Embryonic facial prominence (tissue), 1 donor: ENCODE measurements at regions not wholly inside any gene's neighbourhood (a gene's known extent, or its start where the extent isn't known, plus 50 kb on each side); places are given as distances from the start of the nearest gene placed in this dataset.

Experiments
- DNase-seq: peaks from one replicate; pipeline ENCODE4 v3.0.0-alpha.2; 2016; ENCODE audit errors: extremely low spot score

DNA sequence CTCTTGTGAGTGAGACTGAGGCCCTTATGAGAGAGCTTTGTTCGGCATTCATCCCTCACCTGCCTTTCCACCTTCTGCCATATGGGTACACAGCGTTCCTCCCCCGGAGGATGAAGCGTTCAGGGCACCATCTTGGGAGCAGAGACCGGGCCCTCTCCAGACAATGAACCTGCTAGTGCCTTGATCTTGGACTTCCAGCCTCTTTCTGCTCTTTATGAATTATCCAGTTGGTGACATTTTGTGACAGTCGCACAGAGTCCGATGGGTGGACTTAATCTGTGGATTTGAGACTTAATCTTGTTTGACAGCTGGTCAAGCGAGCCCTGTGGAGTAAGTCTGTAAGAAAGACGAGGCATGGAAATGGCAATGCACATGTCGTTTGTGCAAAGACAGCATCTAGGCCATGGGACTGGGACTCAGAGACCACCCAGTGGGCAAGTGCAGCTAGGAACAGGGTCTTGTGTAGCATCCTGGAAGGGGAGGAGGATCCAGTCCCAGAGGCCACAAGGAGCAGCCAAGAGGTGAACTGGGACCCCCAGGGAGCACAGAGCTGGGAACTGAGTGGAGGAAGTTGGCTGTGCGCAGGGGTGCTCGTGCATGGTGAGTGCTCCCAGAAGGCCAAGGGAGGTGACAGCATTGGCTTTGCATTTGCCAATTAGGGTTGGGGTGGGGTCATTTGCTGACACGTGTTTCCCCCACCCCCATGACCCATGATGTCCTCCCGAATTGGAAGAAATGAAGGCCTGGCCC is 69.5 kb upstream of the HDAC4 start:
- no peak for DNase-seq

DNA sequence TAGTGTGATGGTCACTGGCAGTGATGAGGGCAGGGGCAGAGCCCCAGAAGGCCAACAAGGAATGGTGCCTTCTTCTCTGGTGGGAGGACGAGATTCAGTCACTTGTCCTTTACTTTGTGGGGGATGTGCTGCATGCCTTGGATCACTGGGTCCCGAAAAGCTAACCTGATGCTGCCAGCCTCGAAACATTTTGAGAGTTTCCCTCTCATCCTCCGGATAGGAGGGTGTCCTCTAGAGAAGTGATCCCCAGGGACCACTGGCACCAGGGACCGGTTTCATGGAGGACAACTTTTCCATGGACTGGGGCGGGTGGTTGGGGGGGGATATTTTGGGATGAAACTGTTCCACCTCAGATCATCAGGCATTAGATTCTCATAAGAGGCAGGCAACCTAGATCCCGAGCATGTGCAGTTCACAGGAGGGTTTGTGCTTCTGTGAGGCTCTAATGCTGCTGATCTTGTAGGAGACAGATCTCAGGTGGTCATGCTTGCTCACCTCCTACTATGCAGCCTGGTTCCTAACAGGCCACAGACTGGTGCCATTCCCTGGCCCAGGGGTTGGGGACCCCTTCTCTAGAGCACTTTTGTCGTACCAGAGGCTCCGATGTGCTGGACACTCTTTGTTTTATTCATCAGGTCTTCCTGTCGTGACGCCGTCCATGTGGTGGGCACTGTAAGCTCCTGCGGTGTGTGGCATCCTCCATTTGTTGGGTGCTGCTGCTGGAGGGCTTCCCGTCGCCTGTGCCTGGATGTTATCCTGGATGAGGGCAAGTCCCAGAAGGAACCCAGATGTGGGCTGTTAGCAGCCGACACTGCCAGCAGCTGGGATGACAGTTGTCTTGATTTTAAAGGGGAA is 68.5 kb upstream of the HDAC4 start:
- no peak for DNase-seq

DNA sequence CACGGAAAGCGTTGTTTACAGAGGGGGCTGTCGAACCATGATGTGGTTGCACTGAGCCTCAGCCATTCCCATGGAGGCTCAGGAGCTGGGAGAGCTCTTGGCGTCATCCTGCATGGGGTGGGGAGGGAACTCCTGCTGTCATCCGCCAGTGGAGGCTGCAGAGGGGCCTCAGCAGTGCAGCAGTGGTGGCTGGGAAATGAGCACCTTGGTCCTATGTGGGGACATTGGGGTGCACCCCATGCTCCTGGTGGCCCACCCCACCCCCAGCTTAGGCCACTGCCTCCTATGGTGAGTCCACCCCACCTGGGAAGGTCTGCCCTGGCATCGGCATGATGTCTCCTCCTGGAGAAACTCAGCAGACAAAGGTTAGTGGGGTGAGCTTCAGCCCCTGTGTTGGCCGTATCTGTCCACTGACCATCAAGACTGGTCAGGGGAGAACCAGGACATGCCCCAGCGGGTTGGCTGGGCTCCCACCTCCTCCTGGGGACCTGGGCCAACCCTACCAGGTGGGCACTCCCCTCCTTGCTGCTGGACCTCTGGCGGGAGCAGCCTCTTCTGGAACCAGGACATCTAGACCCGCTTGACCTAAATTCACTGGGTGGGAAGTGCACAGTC is 67.8 kb upstream of the HDAC4 start:
- DNase-seq: no peak

DNA sequence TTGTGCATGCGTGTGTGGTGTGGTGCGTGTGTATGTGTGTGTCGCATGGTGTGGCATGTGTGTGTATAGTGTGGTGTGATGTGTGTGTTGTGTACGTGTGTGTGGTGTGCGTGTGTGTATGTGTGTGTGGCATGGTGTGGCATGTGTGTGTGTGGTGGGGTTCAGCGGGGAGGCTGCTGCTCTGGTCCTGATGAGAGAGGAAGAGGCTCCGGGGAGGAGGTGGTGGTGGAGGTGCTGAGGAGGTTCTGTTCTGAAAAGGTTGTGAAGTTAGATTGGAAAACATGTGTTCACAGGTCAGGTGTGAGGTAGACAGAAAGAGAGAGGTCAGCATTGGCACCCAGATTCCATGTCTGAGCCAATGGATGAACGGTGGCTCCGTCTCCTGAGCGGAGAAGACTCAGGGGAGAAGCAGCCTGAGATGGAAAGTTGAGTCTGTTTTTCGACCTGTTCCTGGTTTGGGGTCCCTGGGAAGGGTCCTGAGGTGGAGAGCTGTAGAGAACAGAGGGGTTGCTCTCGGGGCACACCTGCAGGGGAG is 67.2 kb upstream of the HDAC4 start:
- DNase-seq: no peak

DNA sequence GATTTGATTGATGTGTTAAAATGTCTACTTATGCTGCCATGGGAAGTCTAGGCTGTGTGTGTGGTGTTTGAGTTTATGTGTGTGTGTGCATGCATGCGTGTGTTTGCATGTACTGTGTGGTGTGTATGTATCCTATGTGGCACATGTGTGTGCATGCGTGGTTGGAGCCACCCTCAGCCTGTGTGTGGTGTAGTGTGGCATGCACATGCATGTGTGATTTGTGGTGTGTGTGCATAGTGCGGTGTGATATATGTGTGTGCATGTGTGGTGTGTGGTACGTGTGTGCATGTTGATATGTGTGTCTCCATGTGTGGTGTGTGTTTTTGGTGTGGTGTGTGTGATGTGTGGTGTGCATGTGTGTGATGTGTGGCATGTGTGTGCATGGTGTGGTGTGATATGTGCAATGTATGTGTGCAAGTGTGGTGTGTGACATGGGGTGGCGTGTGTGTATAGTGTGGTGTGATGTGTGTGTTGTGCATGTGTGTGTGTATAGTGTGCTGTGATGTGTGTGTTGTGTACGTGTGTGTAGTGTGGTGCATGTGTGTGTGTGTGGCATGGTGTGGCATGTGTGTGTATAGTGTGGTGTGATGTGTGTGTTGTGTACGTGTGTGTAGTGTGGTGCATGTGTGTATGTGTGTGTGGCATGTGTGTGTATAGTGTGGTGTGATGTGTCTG is 66.6 kb upstream of the HDAC4 start:
- DNase-seq: no peak

DNA sequence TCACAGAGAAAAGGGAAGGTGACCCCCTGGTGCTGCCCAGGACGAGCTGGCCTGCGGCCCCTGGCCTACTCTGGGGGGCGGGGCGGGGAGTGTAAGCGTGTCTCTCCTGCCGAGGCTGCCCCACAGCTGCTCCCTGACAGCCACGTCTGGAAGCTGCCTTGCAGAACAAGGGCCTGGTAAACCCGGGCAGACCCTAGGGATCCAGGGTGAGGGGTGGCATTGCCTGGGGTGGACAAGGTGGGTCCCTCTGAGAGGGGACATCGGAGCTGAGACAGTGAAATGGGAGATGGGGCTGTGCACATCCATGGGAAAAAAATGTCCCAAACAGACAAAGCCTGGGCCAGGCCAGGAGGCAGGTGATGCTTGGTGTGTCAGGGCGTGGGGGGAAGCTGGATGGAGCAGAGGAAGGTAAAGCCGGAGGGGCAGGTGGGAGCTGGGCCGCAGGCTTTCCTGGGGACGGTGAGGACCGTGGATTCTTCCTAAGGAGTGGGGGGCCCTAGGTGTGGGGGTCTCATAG is 66.0 kb upstream of the HDAC4 start:
- no peak for DNase-seq

DNA sequence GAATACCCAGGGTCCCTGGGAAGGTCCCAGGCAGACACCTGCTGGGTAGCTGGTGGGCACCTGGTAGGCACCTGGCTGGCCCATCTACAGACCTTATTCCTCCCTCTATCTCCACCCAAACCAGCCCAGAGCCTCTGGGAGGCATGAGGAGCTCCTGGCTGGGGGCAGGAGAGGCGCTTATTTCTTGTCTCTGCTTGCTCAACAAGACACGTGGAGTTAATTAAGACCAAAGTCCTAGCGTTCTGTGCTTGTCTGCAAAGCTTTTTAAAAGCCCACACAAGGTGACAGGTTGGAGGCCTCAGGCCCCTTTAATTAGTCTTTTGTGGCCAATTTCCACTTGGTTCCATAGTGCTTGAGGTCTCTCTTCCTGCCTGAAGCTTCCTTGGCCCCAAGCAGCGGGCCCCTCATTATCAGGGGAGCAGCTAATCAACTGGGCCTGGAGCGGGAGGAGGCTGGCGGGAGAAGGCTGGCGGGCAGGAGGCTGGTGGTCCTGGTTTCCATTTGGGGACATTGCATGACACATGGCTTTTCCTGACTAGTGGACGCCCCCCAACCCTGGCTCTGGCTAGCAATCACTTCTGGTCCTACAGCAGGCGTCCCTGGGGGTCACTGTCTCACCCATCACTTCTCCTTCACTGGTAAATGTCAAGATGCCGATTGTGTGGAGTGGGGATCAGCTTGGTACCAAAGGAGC is 65.4 kb upstream of the HDAC4 start:
- DNase-seq: no peak

DNA sequence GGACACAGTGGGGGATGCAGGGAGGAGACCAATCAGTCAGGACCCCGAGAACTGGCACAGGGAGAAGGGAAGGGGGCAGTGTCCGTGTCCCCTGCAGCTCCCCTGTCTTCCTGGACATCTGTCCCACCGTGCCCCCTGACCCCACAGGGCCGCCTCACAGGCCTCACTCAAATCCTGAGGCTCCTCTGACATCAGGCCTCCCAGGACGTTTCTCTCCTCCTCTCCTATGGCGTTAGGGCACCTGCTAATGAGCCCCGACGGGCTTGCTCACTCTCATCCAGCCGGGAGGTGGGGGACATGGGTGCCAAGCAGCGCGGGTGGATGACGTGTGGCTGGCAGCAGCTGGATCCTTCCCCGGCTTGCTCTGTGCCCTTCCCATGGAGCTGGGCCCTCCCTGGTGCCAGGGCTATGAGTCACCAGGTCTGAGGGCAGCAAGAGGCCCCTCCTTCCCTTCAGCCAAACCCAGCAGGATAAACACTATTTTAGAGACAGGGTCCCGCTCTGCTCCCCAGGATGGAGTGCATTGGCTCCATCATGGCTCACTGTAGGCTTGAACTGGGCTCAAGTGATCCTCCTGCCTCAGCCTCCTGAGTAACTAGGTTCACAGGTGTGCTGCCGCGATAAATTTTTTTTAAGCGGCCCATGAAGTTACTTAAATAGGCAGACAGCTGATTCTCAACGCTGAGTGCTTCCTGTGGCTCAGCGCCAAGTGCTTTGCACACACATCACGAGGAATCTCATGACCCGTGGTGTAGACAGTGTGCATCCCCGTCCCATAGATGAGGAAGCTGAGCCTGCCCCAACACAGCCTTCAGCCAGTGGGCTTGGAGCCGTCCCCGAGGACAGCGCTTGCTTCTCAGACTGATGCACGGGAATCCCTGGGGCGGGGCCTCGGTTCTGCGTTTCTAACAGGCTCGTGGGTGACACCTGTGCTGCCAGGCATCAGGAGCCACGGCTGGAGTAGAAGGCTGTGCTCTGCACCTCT is 64.5 kb upstream of the HDAC4 start:
- DNase-seq: no peak

DNA sequence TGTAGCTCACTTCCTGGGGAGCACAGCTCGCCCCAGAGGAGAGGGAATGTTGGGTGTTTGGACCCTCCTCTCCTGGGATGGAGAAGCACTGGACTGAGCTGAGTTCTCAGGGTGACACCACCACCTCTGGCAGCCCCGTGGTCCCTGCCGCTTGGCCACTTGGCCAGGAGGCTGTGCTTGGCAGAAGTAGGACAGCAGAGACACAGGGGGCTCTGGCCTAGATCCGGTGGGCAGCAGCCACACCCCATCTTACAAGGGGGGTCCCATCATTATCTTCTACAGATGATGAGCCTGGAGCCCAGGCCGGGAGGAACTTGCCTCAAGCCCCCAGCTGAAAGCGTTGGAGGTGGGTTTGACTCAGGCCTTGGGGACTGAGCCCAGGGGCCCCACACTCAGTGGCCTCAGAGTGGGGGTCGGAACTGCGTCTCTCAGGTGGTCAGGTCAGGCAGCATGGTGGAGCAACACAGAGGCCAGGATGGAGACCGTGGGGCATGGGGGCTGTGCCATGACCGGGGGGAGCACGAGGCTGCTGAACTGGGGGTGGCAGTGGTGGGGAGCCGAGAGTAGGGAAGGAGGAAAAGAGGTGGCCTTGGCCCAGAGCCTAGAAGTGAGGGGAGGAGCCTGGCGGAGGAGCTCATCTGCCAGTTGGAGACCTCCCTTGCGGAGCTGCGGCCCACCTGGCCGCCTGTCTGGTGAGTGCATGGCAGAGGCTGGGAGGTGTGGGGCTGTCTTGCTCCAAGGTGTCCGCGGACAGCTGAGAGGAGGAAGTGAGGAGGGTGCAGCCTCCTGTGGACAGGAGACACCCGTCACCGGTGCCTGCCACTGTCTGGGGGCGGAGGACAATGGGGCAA is 63.6 kb upstream of the HDAC4 start:
- no peak for DNase-seq

DNA sequence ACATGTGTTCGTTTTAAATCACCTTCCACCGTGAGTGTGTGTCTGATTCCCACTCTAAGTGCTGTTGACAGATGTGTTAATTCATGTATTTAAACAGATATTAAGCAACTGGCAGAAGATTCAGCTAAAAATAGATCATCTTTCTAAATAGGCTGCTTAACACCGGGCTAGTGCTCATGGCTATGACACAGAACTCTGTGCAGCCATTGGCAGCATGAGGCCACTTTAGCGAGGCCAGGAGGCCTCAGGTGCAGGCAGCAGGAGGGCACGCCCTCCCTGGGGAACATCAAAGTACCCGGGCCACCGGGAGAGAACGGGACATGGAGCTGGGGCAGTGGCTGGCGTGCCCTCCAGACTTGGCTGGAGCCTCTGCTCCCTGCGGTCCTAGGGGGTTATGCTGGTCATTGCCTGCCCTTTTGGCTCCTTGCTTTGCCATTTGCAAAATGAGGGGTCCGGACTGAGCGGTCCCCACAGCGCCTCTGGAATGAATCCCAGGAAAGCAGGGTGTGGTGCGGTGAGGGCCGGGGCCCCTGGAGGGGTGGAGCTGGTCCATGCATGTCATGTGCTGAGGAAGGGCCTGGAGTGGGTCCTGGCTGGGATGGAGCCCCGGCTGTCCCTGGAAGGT is 62.8 kb upstream of the HDAC4 start:
- DNase-seq: no peak

DNA sequence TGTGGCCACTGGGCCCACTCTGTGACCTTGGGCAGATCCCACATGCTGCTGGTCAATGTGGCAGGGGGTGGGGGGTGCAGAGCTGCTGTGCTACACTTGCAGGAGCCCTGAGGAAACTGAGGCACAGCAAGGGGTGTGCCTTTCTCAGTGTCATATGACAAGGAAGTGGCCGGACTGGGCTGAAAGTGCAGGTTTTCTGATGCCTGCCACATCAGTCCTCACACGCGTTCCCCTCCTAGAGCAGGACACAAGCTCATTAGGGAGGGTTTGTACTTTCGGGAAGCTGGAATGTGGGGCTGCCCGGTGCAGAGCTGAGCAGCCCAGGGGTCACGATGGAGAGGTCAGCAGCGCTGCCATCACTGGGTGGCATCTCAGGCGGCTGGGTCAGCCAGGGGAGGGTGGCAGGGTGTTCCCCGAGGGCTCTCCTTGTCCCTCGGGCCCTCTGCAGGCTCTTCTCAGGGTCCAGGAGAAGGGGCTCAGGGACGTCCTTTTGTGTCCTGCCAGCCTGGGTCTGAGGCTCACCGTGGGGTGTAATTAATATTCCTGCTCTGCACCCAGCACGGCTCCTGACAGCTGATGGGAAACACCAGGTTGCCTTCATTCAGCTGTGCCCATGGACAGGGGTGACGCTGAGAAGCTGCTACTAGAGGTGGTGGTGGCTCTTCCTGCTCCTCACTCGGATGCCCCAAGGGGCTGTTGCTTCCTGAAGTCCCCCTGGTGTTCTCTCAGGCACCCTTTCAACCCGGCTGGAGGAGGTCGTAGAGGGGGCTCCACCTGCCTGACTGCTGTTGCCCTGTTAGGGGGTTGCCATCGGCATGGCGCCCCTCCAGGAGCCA is 62.1 kb upstream of the HDAC4 start:
- DNase-seq: no peak

DNA sequence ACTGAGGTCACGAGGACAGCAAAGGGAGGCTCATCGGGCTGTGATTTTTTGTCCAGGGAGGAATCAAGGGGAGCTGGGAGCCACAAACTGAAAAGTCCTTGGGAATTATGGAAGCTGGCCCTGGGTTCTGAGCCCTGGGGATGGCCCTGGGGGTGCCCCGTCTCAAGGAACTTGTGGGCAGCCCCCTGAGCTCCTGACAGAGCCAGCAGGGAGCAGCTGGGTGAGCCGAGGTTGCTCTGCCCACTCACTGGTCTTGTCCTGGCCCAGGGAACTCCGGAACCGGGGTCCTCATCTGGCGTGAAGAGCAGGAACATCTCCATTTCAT is 61.3 kb upstream of the HDAC4 start:
- no peak for DNase-seq

DNA sequence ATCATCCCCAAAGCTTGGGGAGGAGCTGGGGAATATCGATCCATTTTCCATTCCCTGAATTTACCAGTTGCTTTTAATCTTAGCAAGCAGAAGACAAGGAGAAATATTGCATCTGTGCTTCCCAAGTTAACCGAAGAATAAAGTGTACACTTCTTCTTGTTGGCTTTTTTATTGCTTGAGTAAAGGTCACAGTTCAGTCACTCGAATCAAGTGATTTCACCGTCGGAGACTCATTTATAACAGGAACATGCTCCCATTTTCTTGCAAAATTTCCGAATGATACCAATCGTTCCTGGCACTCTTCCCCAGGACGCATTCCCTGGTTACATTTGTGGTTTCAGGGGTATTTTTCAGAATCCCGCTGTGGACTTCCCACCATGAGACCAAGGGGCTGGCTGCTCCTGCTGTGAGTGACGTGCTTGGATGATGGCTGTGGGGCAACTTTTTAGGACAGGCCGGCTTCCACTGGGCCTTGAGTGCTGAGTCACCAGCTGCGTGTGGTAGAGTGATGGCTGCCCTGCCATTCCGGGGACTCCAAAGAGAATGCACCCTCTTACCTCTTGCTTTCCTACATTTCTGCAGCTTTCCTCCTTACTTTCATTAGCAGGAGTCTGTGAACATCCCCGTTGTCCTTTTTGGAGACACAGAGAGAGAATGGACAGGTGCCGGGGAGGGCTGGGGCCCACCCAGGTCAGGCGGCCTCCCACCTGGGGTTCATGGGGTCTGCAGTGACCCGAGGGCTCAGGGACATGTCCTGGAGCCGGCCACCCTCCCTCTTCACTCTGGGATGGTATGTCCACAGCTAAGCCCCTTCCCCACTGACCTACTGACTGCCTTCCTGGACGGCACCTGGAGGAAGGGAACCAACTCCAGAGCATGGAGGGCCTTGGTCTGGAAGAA is 60.7 kb upstream of the HDAC4 start:
- no peak for DNase-seq

DNA sequence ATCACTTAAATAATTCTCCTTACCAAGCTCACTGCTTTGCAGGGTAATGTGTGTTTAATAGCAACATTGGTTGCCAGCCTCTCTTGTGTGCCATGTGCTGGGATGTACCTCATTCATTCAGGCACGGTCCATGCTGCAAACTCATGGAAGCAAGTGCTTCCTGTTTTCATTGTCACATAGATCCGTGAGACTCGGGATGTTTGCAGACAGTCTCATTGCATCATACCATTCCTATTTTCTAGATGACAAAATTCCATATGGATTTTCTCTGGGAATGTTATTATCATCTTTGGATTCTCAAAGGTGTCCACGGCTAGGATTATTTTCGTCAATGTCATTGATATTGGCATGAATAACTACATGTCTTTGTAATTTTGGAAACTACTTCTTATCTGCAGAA is 60.0 kb upstream of the HDAC4 start:
- DNase-seq: no peak

DNA sequence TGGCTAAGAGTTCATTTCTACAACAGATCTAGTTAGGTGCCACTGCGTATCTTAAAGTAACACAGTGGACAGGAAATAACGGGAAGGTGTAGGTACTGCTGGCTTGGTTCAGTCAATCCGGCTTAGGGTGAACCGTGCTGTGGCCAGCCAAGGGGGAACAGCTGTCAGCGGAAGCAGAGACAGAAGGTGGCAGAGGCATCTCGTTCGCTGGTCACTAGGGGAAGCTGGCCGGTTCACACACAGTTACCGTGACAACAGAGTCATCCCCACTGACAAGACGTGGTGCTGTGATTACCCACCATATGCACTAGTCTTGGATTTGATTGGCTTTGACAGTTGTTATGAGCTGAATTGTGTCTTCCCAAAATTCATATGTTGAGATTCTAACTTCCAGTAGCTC is 58.8 kb upstream of the HDAC4 start:
- DNase-seq: no peak

DNA sequence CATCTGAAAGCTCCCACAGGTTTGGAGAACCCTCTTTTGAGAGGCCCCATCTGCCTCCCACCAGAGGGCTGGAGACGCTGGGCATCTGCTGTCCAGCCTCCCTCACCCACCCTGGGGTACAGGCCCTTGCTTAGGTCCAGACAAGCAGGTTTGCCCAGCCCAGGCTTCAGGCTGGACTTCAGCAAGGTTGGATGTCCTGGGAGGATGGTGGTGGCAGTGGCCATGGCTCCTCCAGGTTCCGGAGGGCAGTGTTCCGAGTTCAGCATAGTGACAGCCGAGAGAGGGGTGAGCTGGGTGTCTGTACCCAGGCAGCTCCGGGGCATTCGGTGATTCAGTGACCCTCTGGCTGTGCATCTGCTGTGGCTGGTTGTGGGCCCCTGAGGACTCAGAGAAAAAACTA is 58.2 kb upstream of the HDAC4 start:
- no peak for DNase-seq
